Endothelial cell (in vitro differentiated cells): ENCODE measurements at regions not wholly inside any gene's neighbourhood (a gene's known extent, or its start where the extent isn't known, plus 50 kb on each side); places are given as distances from the start of the nearest gene placed in this dataset.
A peak's percentile ranks its signal among the peaks of the same experiment; 100 is the strongest.

ENCODE experiments used
- DNase-seq: peaks from one replicate; pipeline ENCODE4 v3.0.0; 2021; ENCODE audit warnings: low spot score
- H3K27ac Mint-ChIP-seq: one replicate; pipeline ENCODE4 v1.8.0; 2021; ENCODE audit warnings: mixed read lengths, inconsistent platforms; ENCODE audit not compliant: unreplicated experiment
- H3K27me3 Mint-ChIP-seq: one replicate; pipeline ENCODE4 v1.8.0; 2021; ENCODE audit warnings: mild to moderate bottlenecking, moderate library complexity, mixed read lengths, inconsistent platforms; ENCODE audit not compliant: unreplicated experiment
- H3K36me3 Mint-ChIP-seq: one replicate; pipeline ENCODE4 v1.8.0; 2021; ENCODE audit warnings: mild to moderate bottlenecking, low read depth, mixed read lengths, inconsistent platforms; ENCODE audit not compliant: unreplicated experiment
- H3K4me1 Mint-ChIP-seq: one replicate; pipeline ENCODE4 v1.8.0; 2021; ENCODE audit warnings: mild to moderate bottlenecking, mixed read lengths, inconsistent platforms; ENCODE audit not compliant: unreplicated experiment
- H3K4me3 Mint-ChIP-seq: one replicate; pipeline ENCODE4 v1.8.0; 2021; ENCODE audit warnings: mild to moderate bottlenecking, mixed read lengths, inconsistent platforms; ENCODE audit not compliant: unreplicated experiment
- H3K9me3 Mint-ChIP-seq: one replicate; pipeline ENCODE4 v1.8.0; 2021; ENCODE audit warnings: mixed read lengths, inconsistent platforms; ENCODE audit not compliant: unreplicated experiment
- TF ChIP-seq, protein P1 (sequence below): fragments of 200-600 bp; sonication (generic); IDR thresholded peaks from one replicate; pipeline ENCODE4 v1.5.0; 2021; ENCODE audit warnings: antibody characterized with exemption; ENCODE audit not compliant: unreplicated experiment

DNA sequence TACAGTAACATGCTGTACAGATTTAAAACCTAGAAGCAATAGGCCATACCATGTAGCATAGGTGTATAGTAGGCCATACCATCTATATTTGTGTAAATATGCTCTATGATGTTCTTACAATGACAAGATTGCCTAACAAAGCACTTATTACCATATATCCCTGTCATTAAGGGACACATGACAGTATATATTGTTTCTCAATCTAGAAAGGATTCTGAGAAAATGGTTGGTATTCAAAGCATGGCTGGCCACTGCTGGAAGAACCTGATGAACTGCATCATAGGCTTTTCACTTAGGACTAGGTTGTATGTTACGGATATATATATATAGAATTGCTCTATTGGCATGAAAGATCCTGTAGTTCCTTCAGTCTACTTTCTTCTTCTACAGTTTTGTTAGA is 125.2 kb upstream of the SLC38A2 start:
- Mint-ChIP-seq H3K27me3 (no peaks in the 10 kb centered on the region), H3K4me1 (peaks cover 5% of the 10 kb centered on the region), H3K9me3 (no peaks in the 10 kb centered on the region), H3K36me3 (no peaks in the 10 kb centered on the region), H3K4me3 (no peak overlapping the region), H3K27ac (no peak overlapping the region)
- no peak for DNase-seq
- TF ChIP-seq, protein P1, sequence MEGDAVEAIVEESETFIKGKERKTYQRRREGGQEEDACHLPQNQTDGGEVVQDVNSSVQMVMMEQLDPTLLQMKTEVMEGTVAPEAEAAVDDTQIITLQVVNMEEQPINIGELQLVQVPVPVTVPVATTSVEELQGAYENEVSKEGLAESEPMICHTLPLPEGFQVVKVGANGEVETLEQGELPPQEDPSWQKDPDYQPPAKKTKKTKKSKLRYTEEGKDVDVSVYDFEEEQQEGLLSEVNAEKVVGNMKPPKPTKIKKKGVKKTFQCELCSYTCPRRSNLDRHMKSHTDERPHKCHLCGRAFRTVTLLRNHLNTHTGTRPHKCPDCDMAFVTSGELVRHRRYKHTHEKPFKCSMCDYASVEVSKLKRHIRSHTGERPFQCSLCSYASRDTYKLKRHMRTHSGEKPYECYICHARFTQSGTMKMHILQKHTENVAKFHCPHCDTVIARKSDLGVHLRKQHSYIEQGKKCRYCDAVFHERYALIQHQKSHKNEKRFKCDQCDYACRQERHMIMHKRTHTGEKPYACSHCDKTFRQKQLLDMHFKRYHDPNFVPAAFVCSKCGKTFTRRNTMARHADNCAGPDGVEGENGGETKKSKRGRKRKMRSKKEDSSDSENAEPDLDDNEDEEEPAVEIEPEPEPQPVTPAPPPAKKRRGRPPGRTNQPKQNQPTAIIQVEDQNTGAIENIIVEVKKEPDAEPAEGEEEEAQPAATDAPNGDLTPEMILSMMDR, result no peak

DNA sequence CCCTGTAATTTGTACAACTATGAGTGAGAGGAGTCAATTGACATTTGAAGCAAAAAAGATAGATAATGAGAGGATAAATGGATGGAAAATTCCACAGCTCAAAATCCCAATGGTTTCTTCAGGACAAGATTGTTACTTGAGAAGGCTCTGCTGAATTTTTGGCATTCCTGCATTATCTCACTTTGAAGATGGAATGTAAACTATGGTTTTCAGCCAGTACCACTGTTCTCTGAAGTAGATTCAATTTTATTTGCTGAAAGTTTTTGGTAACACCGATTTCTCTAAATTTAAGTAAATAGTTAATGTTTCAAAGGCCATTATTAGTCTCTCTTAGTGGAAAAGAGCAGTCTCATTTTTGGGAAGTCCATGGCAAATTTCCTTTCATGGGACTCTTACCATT is 121.9 kb upstream of the SLC38A2 start:
- H3K36me3 Mint-ChIP-seq, result no peaks in the 10 kb centered on the region
- TF ChIP-seq, protein P1, result no peak
- peaks cover 8% of the 10 kb centered on the region for H3K4me1 Mint-ChIP-seq
- H3K27me3 Mint-ChIP-seq, result no peaks in the 10 kb centered on the region
- no peak for DNase-seq
- H3K9me3 Mint-ChIP-seq, result no peaks in the 10 kb centered on the region
- H3K4me3 Mint-ChIP-seq, result no peak overlapping the region
- no peak overlapping the region for H3K27ac Mint-ChIP-seq

DNA sequence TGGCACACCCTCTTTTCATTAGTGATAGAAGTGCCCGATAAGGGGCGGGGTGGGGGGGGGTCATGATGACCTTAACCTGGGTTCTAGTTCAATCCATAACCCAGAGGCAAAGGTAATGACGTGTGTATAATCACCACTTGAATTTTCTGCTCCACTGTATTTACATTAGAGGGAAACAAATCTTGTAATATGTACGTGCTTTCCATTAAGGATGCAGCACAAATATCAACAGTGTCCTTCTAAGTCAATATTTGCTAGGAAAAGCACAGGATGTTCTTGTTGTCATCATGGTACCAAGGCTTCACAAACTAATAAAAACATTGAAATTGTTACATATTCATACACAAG is 121.2 kb upstream of the SLC38A2 start:
- peaks cover 8% of the 10 kb centered on the region for H3K4me1 Mint-ChIP-seq
- H3K4me3 Mint-ChIP-seq, result no peak overlapping the region
- H3K36me3 Mint-ChIP-seq, result no peaks in the 10 kb centered on the region
- no peak for DNase-seq
- TF ChIP-seq, protein P1, result no peak
- no peaks in the 10 kb centered on the region for H3K9me3 Mint-ChIP-seq
- no peak overlapping the region for H3K27ac Mint-ChIP-seq
- H3K27me3 Mint-ChIP-seq, result no peaks in the 10 kb centered on the region

DNA sequence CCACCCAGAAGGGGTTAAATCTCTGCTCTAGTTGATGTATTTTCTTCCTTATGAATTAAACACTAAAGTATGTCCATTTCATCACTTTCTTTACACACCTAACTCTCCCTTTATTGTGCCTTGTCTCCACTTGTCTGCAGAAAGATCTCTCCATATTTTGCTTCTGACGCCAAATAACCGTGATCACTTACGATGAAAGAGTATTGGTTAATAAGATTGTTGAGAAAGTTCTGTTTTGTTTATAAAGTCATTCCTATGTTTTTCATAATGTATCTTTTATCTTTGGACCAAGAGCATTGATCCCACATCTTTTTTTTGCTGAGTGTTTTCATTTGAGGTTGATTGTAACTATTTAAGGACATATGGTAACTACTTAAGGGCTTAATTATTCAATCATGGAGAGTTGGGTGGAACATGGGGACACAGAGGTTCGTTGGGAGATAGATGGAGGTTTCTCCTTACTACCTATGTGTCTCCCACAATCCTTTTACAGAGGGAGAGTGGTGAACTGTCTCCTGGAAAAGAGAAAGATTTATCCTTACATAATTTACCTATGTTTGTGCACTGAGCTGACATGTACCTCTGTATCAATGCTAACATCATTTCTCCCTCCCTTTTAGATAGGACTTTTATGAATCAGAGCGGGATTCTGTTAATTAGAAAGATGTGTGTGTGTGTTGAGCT is 120.7 kb upstream of the SLC38A2 start:
- Mint-ChIP-seq H3K27ac (peak overlapping the region; percentile 0), H3K4me1 (peaks cover 8% of the 10 kb centered on the region)

DNA sequence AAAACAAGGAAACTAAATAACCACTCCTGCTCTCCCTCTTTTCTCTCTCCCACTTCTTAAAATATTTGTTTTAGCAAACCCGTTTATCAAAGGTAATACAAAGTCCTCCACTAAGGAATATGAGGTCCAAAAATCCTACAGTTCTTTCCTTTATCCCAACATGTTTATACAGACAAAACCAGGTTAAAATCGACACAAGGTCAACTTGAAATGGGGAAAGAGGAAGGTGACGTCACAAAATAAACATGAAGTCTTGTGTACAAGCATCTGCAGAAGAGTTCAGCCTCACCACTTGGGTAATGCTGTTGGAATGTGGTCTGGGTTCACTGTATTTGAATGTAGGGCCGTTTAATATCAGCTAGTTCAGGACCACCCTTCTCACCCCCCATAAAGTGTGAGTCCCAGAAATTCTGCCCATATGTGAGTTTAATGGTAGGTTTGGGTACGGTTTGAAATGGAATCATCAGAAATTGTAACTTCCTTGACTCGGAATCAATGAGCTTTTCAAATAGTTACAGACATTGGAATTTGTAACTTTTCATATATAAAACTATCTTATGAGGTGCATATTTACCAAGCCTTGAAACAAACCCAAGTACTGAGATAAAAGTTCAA is 120.0 kb upstream of the SLC38A2 start:
- Mint-ChIP-seq H3K36me3 (no peaks in the 10 kb centered on the region), H3K9me3 (no peaks in the 10 kb centered on the region), H3K27me3 (no peaks in the 10 kb centered on the region), H3K27ac (no peak overlapping the region), H3K4me3 (no peak overlapping the region), H3K4me1 (peaks cover 8% of the 10 kb centered on the region)
- DNase-seq, result no peak
- TF ChIP-seq, protein P1, result no peak

More for the DNA sequence above, 120.7 kb upstream of the SLC38A2 start:
- Mint-ChIP-seq H3K36me3 (no peaks in the 10 kb centered on the region), H3K9me3 (no peaks in the 10 kb centered on the region), H3K27me3 (no peaks in the 10 kb centered on the region), H3K4me3 (no peak overlapping the region)
- TF ChIP-seq, protein P1, result no peak
- DNase-seq, result no peak
